OCI-LY1 (cell line): ENCODE measurements at regions not wholly inside any gene's neighbourhood (a gene's known extent, or its start where the extent isn't known, plus 50 kb on each side); places are given as distances from the start of the nearest gene placed in this dataset.

ENCODE experiments used
- CTCF ChIP-seq: fragments of 200-600 bp; sonication (generic), shearing (Covaris generic); IDR thresholded peaks from 2 replicates; pipeline ENCODE4 v1.5.1; 2017; ENCODE audit warnings: mild to moderate bottlenecking, antibody characterized with exemption, low read length, moderate library complexity, mixed read lengths
- EZH2 ChIP-seq: fragments of 200-600 bp; sonication (generic), shearing (Covaris generic); IDR thresholded peaks from 2 replicates; pipeline ENCODE4 v1.8.0; 2017; ENCODE audit warnings: borderline replicate concordance, mixed run types, mild to moderate bottlenecking, antibody characterized with exemption, low read length, moderate library complexity, mixed read lengths

- no peak for TF ChIP-seq CTCF
- no peak for TF ChIP-seq EZH2
These were observed 218.8 kb downstream of the HIPK3 start for GRCh38 chr11:33475993-33476392.
